Bronchial epithelial cell (primary cell): ENCODE measurements at regions not wholly inside any gene's neighbourhood (a gene's known extent, or its start where the extent isn't known, plus 50 kb on each side); places are given as distances from the start of the nearest gene placed in this dataset.

ENCODE experiments used
- DNase-seq: peaks from one replicate; pipeline ENCODE4 v3.0.0-alpha.2; 2010; ENCODE audit warnings: low read depth
- FAIRE-seq: peaks from 2 replicates; lab custom pipeline; 2011; peaks lifted over from hg19 to GRCh38; lab: Jason Lieb, UNC
- H3K27me3 ChIP-seq: 2 replicates; pipeline ENCODE4 v1.5.1; 2011; ENCODE audit warnings: low read length; ENCODE audit not compliant: control insufficient read depth, insufficient read depth
- H3K36me3 ChIP-seq: 2 replicates; pipeline ENCODE4 v1.5.1; 2011; ENCODE audit warnings: low read length; ENCODE audit not compliant: control insufficient read depth, insufficient read depth
- H3K4me3 ChIP-seq: 2 replicates; pipeline ENCODE4 v1.5.1; 2011; ENCODE audit warnings: mild to moderate bottlenecking, low read depth, low read length, control low read depth
- TF ChIP-seq, protein P1 (sequence below): IDR thresholded peaks from 2 replicates; pipeline ENCODE4 v1.5.1; 2011; ENCODE audit warnings: mild to moderate bottlenecking, moderate library complexity, low read length, control low read depth, inconsistent platforms; ENCODE audit not compliant: insufficient read depth, severe bottlenecking

DNA sequence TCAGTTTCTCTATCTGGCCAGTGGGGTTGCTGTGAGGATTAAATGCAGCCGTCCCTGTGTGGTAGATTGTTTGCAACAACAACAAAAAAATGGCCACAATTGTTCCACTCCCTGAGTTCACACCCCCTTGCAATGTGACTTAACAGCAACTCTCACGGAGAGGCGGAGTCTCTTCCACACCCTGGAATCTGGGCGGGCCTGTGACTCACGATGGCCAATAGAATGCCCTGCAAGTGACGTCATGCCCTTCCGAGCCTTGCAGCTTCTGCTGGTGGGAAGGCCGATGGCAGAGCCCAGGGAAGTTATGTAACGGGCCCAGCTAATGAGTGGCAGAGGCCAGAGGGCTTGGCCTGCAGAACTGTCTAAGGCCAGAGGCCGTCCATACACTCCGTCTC, 87.9 kb downstream of the RIPK4 start:
- peak overlapping the region; percentile 13 for H3K4me3 ChIP-seq

DNA sequence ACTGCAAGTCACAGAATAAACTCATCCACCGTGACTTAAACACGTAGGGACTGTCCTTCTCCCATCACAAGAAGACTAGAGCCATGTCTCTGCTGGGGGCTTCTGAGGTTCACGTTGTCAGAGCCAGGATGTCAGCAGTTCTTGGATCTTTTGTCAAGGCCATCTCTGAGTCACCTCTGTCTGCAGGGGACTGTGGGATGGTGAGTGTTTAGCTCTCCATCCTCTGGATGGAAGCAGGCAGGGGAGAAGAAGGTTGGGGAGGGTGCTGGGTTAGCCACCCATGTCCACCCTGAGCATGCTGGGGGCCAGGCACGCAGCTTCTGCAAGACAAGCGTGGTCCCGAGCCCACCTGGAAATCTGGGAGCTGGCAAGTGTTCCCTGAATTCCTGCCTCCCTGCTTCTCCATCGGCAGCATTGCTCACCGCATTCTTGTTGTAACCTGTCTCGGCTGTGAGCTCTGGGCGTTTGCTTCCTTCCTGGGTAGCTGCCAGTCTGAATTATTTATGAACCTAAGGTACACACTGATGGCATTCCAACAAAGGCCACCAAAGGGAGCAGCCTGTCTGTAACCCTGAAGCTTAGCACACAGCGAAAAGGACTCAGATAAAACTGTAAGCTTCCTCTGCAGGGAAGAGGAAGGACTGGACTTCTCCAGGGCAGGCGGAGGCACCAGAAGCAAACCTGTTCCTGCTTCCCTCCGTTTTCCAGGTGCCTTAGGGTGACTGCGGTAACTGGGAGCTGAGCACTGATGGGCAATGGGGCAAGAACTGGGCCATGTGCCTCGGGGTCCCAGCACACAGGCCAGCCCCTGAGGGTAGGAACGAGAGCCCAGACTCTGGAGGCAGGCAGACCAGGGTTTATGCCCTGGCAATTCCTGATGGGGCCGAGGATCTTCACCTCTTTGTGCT, 88.6 kb downstream of the RIPK4 start:
- TF ChIP-seq, protein P1, sequence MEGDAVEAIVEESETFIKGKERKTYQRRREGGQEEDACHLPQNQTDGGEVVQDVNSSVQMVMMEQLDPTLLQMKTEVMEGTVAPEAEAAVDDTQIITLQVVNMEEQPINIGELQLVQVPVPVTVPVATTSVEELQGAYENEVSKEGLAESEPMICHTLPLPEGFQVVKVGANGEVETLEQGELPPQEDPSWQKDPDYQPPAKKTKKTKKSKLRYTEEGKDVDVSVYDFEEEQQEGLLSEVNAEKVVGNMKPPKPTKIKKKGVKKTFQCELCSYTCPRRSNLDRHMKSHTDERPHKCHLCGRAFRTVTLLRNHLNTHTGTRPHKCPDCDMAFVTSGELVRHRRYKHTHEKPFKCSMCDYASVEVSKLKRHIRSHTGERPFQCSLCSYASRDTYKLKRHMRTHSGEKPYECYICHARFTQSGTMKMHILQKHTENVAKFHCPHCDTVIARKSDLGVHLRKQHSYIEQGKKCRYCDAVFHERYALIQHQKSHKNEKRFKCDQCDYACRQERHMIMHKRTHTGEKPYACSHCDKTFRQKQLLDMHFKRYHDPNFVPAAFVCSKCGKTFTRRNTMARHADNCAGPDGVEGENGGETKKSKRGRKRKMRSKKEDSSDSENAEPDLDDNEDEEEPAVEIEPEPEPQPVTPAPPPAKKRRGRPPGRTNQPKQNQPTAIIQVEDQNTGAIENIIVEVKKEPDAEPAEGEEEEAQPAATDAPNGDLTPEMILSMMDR: no peak
- no peaks in the 10 kb centered on the region for H3K36me3 ChIP-seq
- FAIRE-seq: peak; percentile 13
- peak overlapping the region; percentile 13 for H3K4me3 ChIP-seq
- DNase-seq: peak; percentile 96
- H3K27me3 ChIP-seq: no peaks in the 10 kb centered on the region

More for the DNA sequence above, 87.9 kb downstream of the RIPK4 start:
- DNase-seq (peak; percentile 99), FAIRE-seq (peak; percentile 98)
- H3K27me3 ChIP-seq: no peaks in the 10 kb centered on the region
- TF ChIP-seq, protein P1: no peak
- H3K36me3 ChIP-seq: no peaks in the 10 kb centered on the region

DNA sequence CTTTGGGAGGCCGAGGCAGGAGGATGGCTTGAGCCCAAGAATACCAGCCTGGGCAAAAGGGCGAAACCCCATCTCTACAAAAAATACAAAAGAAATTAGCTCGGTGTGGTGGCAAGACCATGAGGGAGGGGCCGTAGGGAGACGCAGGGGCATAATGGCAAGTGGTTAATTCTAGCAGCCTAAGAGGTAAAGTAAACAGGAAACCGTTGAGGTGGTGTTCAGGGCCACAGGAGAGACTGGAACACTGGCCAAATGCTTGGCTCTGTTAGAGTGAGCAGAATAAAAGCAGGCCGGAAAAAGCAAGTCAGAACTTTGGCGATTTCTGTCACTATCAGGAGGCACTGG, 89.2 kb downstream of the RIPK4 start:
- FAIRE-seq (no peak), DNase-seq (no peak)
- TF ChIP-seq, protein P1: no peak
- Histone ChIP-seq H3K27me3 (no peaks in the 10 kb centered on the region), H3K36me3 (no peaks in the 10 kb centered on the region), H3K4me3 (no peak overlapping the region)

DNA sequence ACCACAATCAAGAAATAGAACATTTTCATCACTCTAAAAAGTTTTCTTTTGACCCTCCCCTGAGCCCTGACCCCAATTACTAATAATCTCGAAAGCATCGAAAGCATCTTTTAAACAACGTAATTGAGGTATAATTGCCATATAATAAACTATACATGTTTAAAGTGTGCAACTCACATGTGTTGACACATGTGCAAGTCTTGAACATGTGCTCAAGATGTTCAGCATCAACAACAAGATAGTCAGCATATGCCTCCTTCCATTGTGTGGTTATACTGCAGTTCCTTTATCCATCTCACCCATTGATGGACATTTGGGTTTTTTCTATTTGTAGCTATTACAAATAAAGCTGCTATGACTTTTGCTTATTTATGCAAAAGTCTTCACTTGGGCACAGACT, 90.7 kb downstream of the RIPK4 start:
- TF ChIP-seq, protein P1: no peak
- DNase-seq (no peak), FAIRE-seq (no peak)
- Histone ChIP-seq H3K36me3 (no peaks in the 10 kb centered on the region), H3K4me3 (no peak overlapping the region), H3K27me3 (no peaks in the 10 kb centered on the region)

DNA sequence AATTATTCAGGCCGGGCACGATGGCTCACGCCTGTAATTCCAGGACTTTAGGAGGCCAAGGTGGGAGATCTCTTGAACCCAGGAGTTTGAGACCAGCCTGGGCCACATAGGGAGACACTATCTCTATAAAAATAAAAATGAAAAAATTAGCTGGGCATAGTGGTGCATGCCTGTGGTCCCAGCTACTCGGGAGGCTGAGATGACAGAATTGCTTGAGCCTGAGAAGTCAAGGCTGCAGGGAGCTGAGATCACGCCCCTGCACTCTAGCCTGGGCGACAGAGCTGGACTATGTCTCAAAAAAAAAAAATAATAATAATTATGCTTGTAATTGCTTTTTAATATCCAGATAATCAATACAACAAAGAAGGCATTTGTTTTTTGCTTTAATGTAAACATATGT, 91.3 kb downstream of the RIPK4 start:
- H3K27me3 ChIP-seq: no peaks in the 10 kb centered on the region
- H3K36me3 ChIP-seq: no peaks in the 10 kb centered on the region
- FAIRE-seq (no peak), DNase-seq (no peak)
- H3K4me3 ChIP-seq: no peak overlapping the region
- TF ChIP-seq, protein P1: no peak
